H9 (cell line): ENCODE measurements at regions not wholly inside any gene's neighbourhood (a gene's known extent, or its start where the extent isn't known, plus 50 kb on each side); places are given as distances from the start of the nearest gene placed in this dataset.

ENCODE experiments used
- DNase-seq: peaks from one replicate; pipeline ENCODE4 v3.0.0-alpha.2; 2017
- H2AFZ ChIP-seq: one replicate; pipeline ENCODE4 v1.6.1; 2013; ENCODE audit warnings: mild to moderate bottlenecking, low read length, control low read depth, moderate library complexity
- H2AK5ac ChIP-seq: 2 replicates; pipeline ENCODE4 v1.6.1; 2013; ENCODE audit warnings: low read length, control low read depth, mixed read lengths; ENCODE audit not compliant: insufficient read length
- H2BK120ac ChIP-seq: one replicate; pipeline ENCODE4 v1.6.1; 2013; ENCODE audit warnings: low read depth, mild to moderate bottlenecking, low read length, control low read depth, inconsistent platforms; ENCODE audit not compliant: poor library complexity, severe bottlenecking
- H2BK12ac ChIP-seq: 2 replicates; pipeline ENCODE4 v1.6.1; 2013; ENCODE audit warnings: low read length, control low read depth, mixed read lengths, low read depth; ENCODE audit not compliant: insufficient read length
- H2BK15ac ChIP-seq: 2 replicates; pipeline ENCODE4 v1.6.1; 2013; ENCODE audit warnings: low read depth, low read length, control low read depth
- H2BK20ac ChIP-seq: one replicate; pipeline ENCODE4 v1.6.1; 2013; ENCODE audit warnings: low read depth, mild to moderate bottlenecking, low read length, control low read depth, inconsistent platforms; ENCODE audit not compliant: poor library complexity, severe bottlenecking
- H2BK5ac ChIP-seq: 2 replicates; pipeline ENCODE4 v1.6.1; 2013; ENCODE audit warnings: low read length, control low read depth, mixed read lengths; ENCODE audit not compliant: insufficient read length
- H3K14ac ChIP-seq: 2 replicates; pipeline ENCODE4 v1.6.1; 2013; ENCODE audit warnings: low read length, control low read depth; ENCODE audit not compliant: insufficient read depth
- H3K18ac ChIP-seq: 2 replicates; pipeline ENCODE4 v1.6.1; 2013; ENCODE audit warnings: low read depth, mild to moderate bottlenecking, mixed read lengths, low read length, control low read depth; ENCODE audit not compliant: insufficient read length
- H3K23ac ChIP-seq: 2 replicates; pipeline ENCODE4 v1.6.1; 2013; ENCODE audit warnings: low read length, control low read depth, mixed read lengths, low read depth; ENCODE audit not compliant: insufficient read length
- H3K23me2 ChIP-seq: 2 replicates; pipeline ENCODE4 v1.6.1; 2013; ENCODE audit warnings: low read depth, mild to moderate bottlenecking, mixed read lengths, low read length, control low read depth; ENCODE audit not compliant: insufficient read length, poor library complexity, severe bottlenecking
- H3K27ac ChIP-seq: 2 replicates; pipeline ENCODE4 v1.5.1; 2013; ENCODE audit warnings: low read length, control low read depth, mixed read lengths, low read depth; ENCODE audit not compliant: insufficient read length
- H3K27me3 ChIP-seq: 2 replicates; pipeline ENCODE4 v1.6.1; 2013; ENCODE audit warnings: low read length, control low read depth, inconsistent platforms; ENCODE audit not compliant: insufficient read depth
- H3K4ac ChIP-seq: 2 replicates; pipeline ENCODE4 v1.6.1; 2013; ENCODE audit warnings: low read depth, mild to moderate bottlenecking, control low read depth, inconsistent platforms, low read length, moderate library complexity
- H3K4me1 ChIP-seq: 2 replicates; pipeline ENCODE4 v1.6.1; 2013; ENCODE audit warnings: low read length, control low read depth, inconsistent platforms; ENCODE audit not compliant: insufficient read depth
- H3K4me2 ChIP-seq: 2 replicates; pipeline ENCODE4 v1.6.1; 2013; ENCODE audit warnings: low read length, control low read depth, mixed read lengths; ENCODE audit not compliant: insufficient read length, insufficient read depth
- H3K56ac ChIP-seq: 2 replicates; pipeline ENCODE4 v1.6.1; 2013; ENCODE audit warnings: low read depth, mild to moderate bottlenecking, mixed read lengths, low read length, control low read depth; ENCODE audit not compliant: insufficient read length
- H3K79me1 ChIP-seq: 2 replicates; pipeline ENCODE4 v1.6.1; 2013; ENCODE audit warnings: low read depth, mild to moderate bottlenecking, moderate library complexity, low read length, control low read depth, inconsistent platforms; ENCODE audit not compliant: insufficient read depth, poor library complexity, severe bottlenecking
- H3K79me2 ChIP-seq: 2 replicates; pipeline ENCODE4 v1.6.1; 2013; ENCODE audit warnings: low read length, control low read depth, inconsistent platforms; ENCODE audit not compliant: insufficient read depth
- H3K9ac ChIP-seq: 2 replicates; pipeline ENCODE4 v1.6.1; 2013; ENCODE audit warnings: low read length, control low read depth, mixed read lengths; ENCODE audit not compliant: insufficient read length; ENCODE audit errors: extremely low read depth
- H3K9me3 ChIP-seq: one replicate; pipeline ENCODE4 v1.6.1; 2013; ENCODE audit warnings: low read depth, low read length, inconsistent platforms; ENCODE audit not compliant: control insufficient read depth
- H3T11ph ChIP-seq: one replicate; pipeline ENCODE4 v1.6.1; 2013; ENCODE audit warnings: mild to moderate bottlenecking, low read length, control low read depth, inconsistent platforms
- H4K20me1 ChIP-seq: one replicate; pipeline ENCODE4 v1.6.1; 2013; ENCODE audit not compliant: control insufficient read depth, insufficient read length, insufficient read depth
- H4K5ac ChIP-seq: 2 replicates; pipeline ENCODE4 v1.6.1; 2013; ENCODE audit warnings: low read depth, mild to moderate bottlenecking, mixed read lengths, low read length, control low read depth; ENCODE audit not compliant: insufficient read length
- H4K8ac ChIP-seq: replicated peaks from 2 replicates; pipeline ENCODE4 v1.6.1; 2013; ENCODE audit warnings: low read length, control low read depth, mixed read lengths, low read depth; ENCODE audit not compliant: insufficient read length
- H4K91ac ChIP-seq: 2 replicates; pipeline ENCODE4 v1.6.1; 2013; ENCODE audit warnings: low read depth, mild to moderate bottlenecking, moderate library complexity, mixed read lengths, low read length, control low read depth; ENCODE audit not compliant: insufficient read length
- H3K27ac Mint-ChIP-seq, 3 experiments: 2 replicates in 2 of 3; 3 replicates in 1 of 3; pipeline ENCODE4 v1.8.0; 2020 to 2021; ENCODE audit warnings: mixed read lengths in 3 of 3, mild to moderate bottlenecking in 1 of 3, moderate library complexity in 1 of 3
- H3K27me3 Mint-ChIP-seq: 2 replicates; pipeline ENCODE4 v1.8.0; 2021; ENCODE audit warnings: low read depth, mild to moderate bottlenecking, moderate library complexity, mixed read lengths
- H3K36me3 Mint-ChIP-seq, 3 experiments: 2 replicates in 2 of 3; 3 replicates in 1 of 3; pipeline ENCODE4 v1.8.0; 2020 to 2021; ENCODE audit warnings: low read depth in 3 of 3, mixed read lengths in 3 of 3; ENCODE audit not compliant: insufficient read depth in 1 of 3
- H3K4me1 Mint-ChIP-seq, 2 experiments: 2 replicates each; pipeline ENCODE4 v1.8.0; 2020; ENCODE audit warnings: mixed read lengths in 2 of 2
- H3K4me3 Mint-ChIP-seq, 2 experiments: 2 replicates in 1 of 2; 3 replicates in 1 of 2; pipeline ENCODE4 v1.8.0; 2020 to 2021; ENCODE audit warnings: mild to moderate bottlenecking in 2 of 2, mixed read lengths in 2 of 2, moderate library complexity in 1 of 2
- H3K9me3 Mint-ChIP-seq, 2 experiments: 2 replicates in 1 of 2; 3 replicates in 1 of 2; pipeline ENCODE4 v1.8.0; 2020; ENCODE audit warnings: mild to moderate bottlenecking in 2 of 2, mixed read lengths in 2 of 2, moderate library complexity in 1 of 2
- WGBS: extraction: QIAGEN DNeasy Blood & Tissue Kit; methylation state at CpG from one replicate; pipeline ENCODE4 v1.1.7; 2013; ENCODE audit warnings: missing lambda C conversion rate, low lambda C conversion rate, mixed read lengths; ENCODE audit not compliant: insufficient read length; ENCODE audit errors: extremely low coverage; 5-methylcytosine and 5-hydroxymethylcytosine counted together
- TF ChIP-seq, protein P1 (sequence below): fragments of 200-600 bp; sonication (generic); conservative IDR thresholded peaks from 3 replicates; pipeline ENCODE4 v1.8.0; 2021; ENCODE audit warnings: antibody characterized with exemption, mild to moderate bottlenecking

- Histone ChIP-seq H4K8ac (no peak overlapping the region), H4K20me1 (no peaks in the 10 kb centered on the region), H3K14ac (no peak overlapping the region), H3K23ac (no peak overlapping the region), H2BK120ac (no peak overlapping the region), H4K91ac (no peak overlapping the region), H3K27ac (no peak overlapping the region), H3K18ac (no peak overlapping the region), H3K79me1 (no peaks in the 10 kb centered on the region), H2BK15ac (no peak overlapping the region), H3K9ac (no peak overlapping the region), H3K9me3 (no peaks in the 10 kb centered on the region), H3K23me2 (no peaks in the 10 kb centered on the region), H4K5ac (no peak overlapping the region), H3K27me3 (no peaks in the 10 kb centered on the region), H3T11ph (no peak overlapping the region), H2BK12ac (no peak overlapping the region), H3K4ac (no peak overlapping the region), H2BK5ac (no peak overlapping the region), H3K79me2 (no peaks in the 10 kb centered on the region), H3K4me2 (no peak overlapping the region), H2AK5ac (no peak overlapping the region), H3K56ac (no peak overlapping the region), H2AFZ (no peak overlapping the region), H3K4me1 (no peaks in the 10 kb centered on the region), H2BK20ac (no peak overlapping the region)
- 0 out of 4 replicates have a peak, but pooled peaks cover 0 to 7% of the 10 kb centered on the region in 2 experiments for H3K4me1 Mint-ChIP-seq
- no CpG with 5 or more reads among the region's 16 CpGs for WGBS
- peaks cover 1% of the 10 kb centered on the region for H3K27me3 Mint-ChIP-seq
- no peak overlapping the region for H3K27ac Mint-ChIP-seq
- H3K36me3 Mint-ChIP-seq, result no peaks in the 10 kb centered on the region
- TF ChIP-seq, protein P1, sequence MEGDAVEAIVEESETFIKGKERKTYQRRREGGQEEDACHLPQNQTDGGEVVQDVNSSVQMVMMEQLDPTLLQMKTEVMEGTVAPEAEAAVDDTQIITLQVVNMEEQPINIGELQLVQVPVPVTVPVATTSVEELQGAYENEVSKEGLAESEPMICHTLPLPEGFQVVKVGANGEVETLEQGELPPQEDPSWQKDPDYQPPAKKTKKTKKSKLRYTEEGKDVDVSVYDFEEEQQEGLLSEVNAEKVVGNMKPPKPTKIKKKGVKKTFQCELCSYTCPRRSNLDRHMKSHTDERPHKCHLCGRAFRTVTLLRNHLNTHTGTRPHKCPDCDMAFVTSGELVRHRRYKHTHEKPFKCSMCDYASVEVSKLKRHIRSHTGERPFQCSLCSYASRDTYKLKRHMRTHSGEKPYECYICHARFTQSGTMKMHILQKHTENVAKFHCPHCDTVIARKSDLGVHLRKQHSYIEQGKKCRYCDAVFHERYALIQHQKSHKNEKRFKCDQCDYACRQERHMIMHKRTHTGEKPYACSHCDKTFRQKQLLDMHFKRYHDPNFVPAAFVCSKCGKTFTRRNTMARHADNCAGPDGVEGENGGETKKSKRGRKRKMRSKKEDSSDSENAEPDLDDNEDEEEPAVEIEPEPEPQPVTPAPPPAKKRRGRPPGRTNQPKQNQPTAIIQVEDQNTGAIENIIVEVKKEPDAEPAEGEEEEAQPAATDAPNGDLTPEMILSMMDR, result no peak
- H3K4me3 Mint-ChIP-seq, result no peak overlapping the region
- no peak for DNase-seq
- H3K9me3 Mint-ChIP-seq, result no peaks in the 10 kb centered on the region
Observed at GRCh38 chr2:15782009-15782751, 158.2 kb upstream of the MYCN start.
